SJSA1 (cell line): ENCODE measurements at regions not wholly inside any gene's neighbourhood (a gene's known extent, or its start where the extent isn't known, plus 50 kb on each side); places are given as distances from the start of the nearest gene placed in this dataset.
A peak's percentile ranks its signal among the peaks of the same experiment; 100 is the strongest.

Experiments
- DNase-seq, 2 experiments: peaks; one replicate each; pipeline ENCODE4 v3.0.0-alpha.2; 2015 to 2020; ENCODE audit warnings: low spot score in 2 of 2, low read depth in 1 of 2
- H3K27ac ChIP-seq: fragments of 250-450 bp; sonication (Bioruptor Pico); 2 replicates; pipeline ENCODE4 v1.5.1; 2020; ENCODE audit warnings: mild to moderate bottlenecking, moderate library complexity
- H3K27me3 ChIP-seq: fragments of 250-450 bp; sonication (Bioruptor Pico); replicated peaks from 2 replicates; pipeline ENCODE4 v1.5.1; 2020; ENCODE audit warnings: mild to moderate bottlenecking, moderate library complexity
- H3K36me3 ChIP-seq: fragments of 250-450 bp; sonication (Bioruptor Pico); 2 replicates; pipeline ENCODE4 v1.5.1; 2020; ENCODE audit warnings: mild to moderate bottlenecking
- H3K4me1 ChIP-seq: fragments of 250-450 bp; sonication (Bioruptor Pico); replicated peaks from 2 replicates; pipeline ENCODE4 v1.6.1; 2021; ENCODE audit warnings: mild to moderate bottlenecking
- H3K4me3 ChIP-seq: fragments of 250-450 bp; sonication (Bioruptor Pico); 2 replicates; pipeline ENCODE4 v1.5.1; 2020; ENCODE audit warnings: mild to moderate bottlenecking
- H3K9me3 ChIP-seq: fragments of 250-450 bp; sonication (Bioruptor Pico); replicated peaks from 2 replicates; pipeline ENCODE4 v1.5.1; 2020; ENCODE audit warnings: mild to moderate bottlenecking

- DNase-seq, result no peak
- H3K4me3 ChIP-seq, result no peak overlapping the region
- H3K27me3 ChIP-seq, result no peaks in the 10 kb centered on the region
- H3K36me3 ChIP-seq, result no peaks in the 10 kb centered on the region
- no peaks in the 10 kb centered on the region for H3K4me1 ChIP-seq
- H3K9me3 ChIP-seq, result no peaks in the 10 kb centered on the region
- no peak overlapping the region for H3K27ac ChIP-seq
These were observed 188.2 kb upstream of the LYPLAL1 start for GRCh38 chr1:218985424-218985984.

DNA sequence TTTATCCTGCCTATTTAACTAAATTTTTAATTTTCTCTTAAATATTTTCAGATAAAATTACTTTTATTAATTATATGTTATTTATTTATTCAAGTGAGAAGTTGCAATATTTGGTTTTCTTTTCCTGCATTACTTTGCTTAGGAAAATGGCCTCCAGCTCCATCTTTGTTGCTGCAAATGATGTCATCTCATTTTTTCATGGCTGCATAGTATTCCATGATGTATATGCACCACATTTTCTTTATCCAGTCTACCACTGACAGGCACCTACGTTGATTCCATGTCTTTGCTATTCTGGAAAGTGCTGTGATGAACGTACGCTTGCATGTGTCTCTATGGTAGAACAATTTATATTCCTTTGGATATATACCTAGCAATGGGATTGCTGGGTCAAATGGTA, 186.9 kb upstream of the LYPLAL1 start:
- Histone ChIP-seq H3K27ac (no peak overlapping the region), H3K4me1 (no peaks in the 10 kb centered on the region), H3K27me3 (no peaks in the 10 kb centered on the region), H3K4me3 (no peak overlapping the region), H3K36me3 (no peaks in the 10 kb centered on the region), H3K9me3 (no peaks in the 10 kb centered on the region)
- no peak for DNase-seq

DNA sequence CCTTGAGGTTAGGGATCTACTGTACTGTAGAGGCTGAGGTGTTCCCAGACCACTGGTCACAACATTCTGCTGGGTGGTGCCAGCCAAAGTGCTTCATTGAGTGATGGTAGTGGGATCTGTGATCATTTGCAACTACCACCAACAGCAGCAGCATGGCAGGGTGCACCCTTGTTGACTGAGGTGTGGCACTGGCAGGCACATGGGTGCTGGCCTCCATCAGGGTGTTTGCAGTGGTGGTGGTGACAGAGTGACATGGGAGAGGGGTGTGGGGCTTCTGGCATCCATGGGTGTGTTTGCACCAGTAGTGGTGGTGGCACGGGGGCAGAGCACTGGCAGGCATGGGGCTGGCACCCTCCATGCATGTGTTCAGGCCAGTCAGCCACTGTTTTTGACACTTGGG, 183.7 kb upstream of the LYPLAL1 start:
- no peaks in the 10 kb centered on the region for H3K9me3 ChIP-seq
- no peak for DNase-seq
- H3K4me1 ChIP-seq, result no peaks in the 10 kb centered on the region
- H3K27me3 ChIP-seq, result no peaks in the 10 kb centered on the region
- H3K36me3 ChIP-seq, result no peaks in the 10 kb centered on the region
- no peak overlapping the region for H3K4me3 ChIP-seq
- H3K27ac ChIP-seq, result no peak overlapping the region

DNA sequence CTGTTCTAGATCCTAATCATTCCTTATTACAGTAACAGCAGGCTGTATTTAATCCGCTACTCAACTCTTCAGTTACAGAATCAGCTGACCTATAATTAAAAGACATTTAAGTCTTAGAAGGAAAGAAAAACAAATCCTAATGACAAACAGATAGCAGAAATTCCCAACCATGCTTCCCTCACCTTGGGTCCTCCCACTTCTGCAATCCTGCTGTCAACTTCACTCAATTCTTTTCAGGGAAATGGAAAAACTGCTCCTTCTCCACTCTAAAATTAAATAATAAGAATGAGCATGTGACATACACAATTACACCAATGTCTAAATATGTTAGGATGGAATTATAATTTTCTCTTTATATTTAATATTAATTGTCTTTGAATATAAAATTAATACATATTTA, 182.6 kb upstream of the LYPLAL1 start:
- Histone ChIP-seq H3K27ac (no peak overlapping the region), H3K36me3 (no peaks in the 10 kb centered on the region), H3K4me1 (no peaks in the 10 kb centered on the region), H3K27me3 (no peaks in the 10 kb centered on the region), H3K4me3 (no peak overlapping the region), H3K9me3 (no peaks in the 10 kb centered on the region)
- DNase-seq, result no peak

DNA sequence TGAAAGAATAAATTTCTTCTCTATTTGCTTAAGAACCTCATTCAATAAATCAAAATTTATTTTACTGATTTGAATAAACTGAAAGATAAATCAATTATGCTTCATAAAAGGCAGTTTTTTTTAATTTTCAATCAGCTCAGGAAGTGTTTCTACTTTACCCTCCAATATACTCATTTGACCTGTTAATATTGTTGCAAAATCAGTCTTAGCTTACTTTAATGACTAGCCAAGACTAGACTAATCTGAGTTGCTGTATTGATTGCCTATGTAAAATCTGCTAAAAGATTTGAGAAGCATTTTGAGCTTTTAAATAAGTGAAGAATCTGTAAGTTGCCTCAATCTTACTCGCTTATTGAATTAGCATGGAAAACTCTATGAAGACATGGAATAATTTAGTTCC, 179.1 kb upstream of the LYPLAL1 start:
- Histone ChIP-seq H3K27me3 (no peaks in the 10 kb centered on the region), H3K36me3 (no peaks in the 10 kb centered on the region), H3K4me3 (no peak overlapping the region), H3K4me1 (no peaks in the 10 kb centered on the region), H3K9me3 (no peaks in the 10 kb centered on the region), H3K27ac (no peak overlapping the region)
- DNase-seq, result no peak

- H3K4me1 ChIP-seq, result peaks cover 1% of the 10 kb centered on the region
- no peak overlapping the region for H3K4me3 ChIP-seq
- no peak overlapping the region for H3K27ac ChIP-seq
- no peaks in the 10 kb centered on the region for H3K9me3 ChIP-seq
- no peaks in the 10 kb centered on the region for H3K27me3 ChIP-seq
- H3K36me3 ChIP-seq, result no peaks in the 10 kb centered on the region
- no peak for DNase-seq
These were observed 178.5 kb upstream of the LYPLAL1 start for GRCh38 chr1:218995091-218995665.

- no peaks in the 10 kb centered on the region for H3K36me3 ChIP-seq
- H3K9me3 ChIP-seq, result no peaks in the 10 kb centered on the region
- no peak overlapping the region for H3K4me3 ChIP-seq
- no peak for DNase-seq
- peaks cover 11% of the 10 kb centered on the region for H3K4me1 ChIP-seq
- H3K27ac ChIP-seq, result no peak overlapping the region
- H3K27me3 ChIP-seq, result no peaks in the 10 kb centered on the region
These were observed 177.3 kb upstream of the LYPLAL1 start for GRCh38 chr1:218996362-218996761.

GRCh38 chr1:219000005-219000404, 173.7 kb upstream of the LYPLAL1 start:
- H3K9me3 ChIP-seq, result peaks cover 3% of the 10 kb centered on the region; the same call in 1 of the 2 replicates
- H3K4me3 ChIP-seq, result no peak overlapping the region

GRCh38 chr1:219000631-219001030, 173.0 kb upstream of the LYPLAL1 start:
- H3K36me3 ChIP-seq, result no peaks in the 10 kb centered on the region
- no peaks in the 10 kb centered on the region for H3K27me3 ChIP-seq
- H3K27ac ChIP-seq, result 0 out of 2 replicates have a peak overlapping the region, but pooled peaks have one; percentile 16
- peaks cover 11% of the 10 kb centered on the region for H3K4me1 ChIP-seq
- DNase-seq, result peak in 1 of 2 experiments; percentile 31
- no peak overlapping the region for H3K4me3 ChIP-seq
- H3K9me3 ChIP-seq, result peaks cover 6% of the 10 kb centered on the region; the same call in 1 of the 2 replicates

More at GRCh38 chr1:219000005-219000404, 173.7 kb upstream of the LYPLAL1 start:
- no peaks in the 10 kb centered on the region for H3K27me3 ChIP-seq
- no peak for DNase-seq
- no peaks in the 10 kb centered on the region for H3K36me3 ChIP-seq
- 0 out of 2 replicates have a peak overlapping the region, but pooled peaks have one; percentile 16 for H3K27ac ChIP-seq
- peaks cover 11% of the 10 kb centered on the region for H3K4me1 ChIP-seq

DNA sequence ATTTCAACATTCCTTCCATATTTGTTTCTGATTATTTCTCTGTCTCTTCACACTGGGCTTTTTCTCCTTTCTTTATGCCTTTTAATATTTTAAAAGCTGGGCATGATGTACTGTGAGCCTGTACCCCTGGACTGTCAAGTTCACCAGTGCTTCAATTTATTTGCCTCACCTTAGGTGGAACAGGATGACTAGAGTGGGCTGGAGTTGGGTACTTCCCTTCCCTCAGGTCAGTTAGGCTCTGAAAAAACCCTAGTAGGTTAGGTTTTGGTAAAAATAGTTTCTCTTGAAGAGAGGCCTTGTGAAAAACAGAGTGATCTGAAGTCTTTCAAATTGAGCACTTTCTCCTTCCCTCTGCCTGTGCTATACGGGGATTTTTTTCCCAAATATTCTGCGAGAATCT, 163.0 kb upstream of the LYPLAL1 start:
- Histone ChIP-seq H3K4me1 (no peaks in the 10 kb centered on the region), H3K4me3 (no peak overlapping the region), H3K36me3 (no peaks in the 10 kb centered on the region), H3K27me3 (no peaks in the 10 kb centered on the region), H3K9me3 (no peaks in the 10 kb centered on the region), H3K27ac (no peak overlapping the region)
- no peak for DNase-seq

GRCh38 chr1:219020386-219020785, 153.3 kb upstream of the LYPLAL1 start:
- Histone ChIP-seq H3K4me1 (no peaks in the 10 kb centered on the region), H3K27me3 (no peaks in the 10 kb centered on the region), H3K27ac (no peak overlapping the region), H3K4me3 (no peak overlapping the region), H3K36me3 (no peaks in the 10 kb centered on the region), H3K9me3 (no peaks in the 10 kb centered on the region)
- DNase-seq, result no peak

- no peaks in the 10 kb centered on the region for H3K36me3 ChIP-seq
- no peaks in the 10 kb centered on the region for H3K4me1 ChIP-seq
- H3K4me3 ChIP-seq, result no peak overlapping the region
- no peak overlapping the region for H3K27ac ChIP-seq
- DNase-seq, result no peak
- H3K9me3 ChIP-seq, result no peaks in the 10 kb centered on the region
- no peaks in the 10 kb centered on the region for H3K27me3 ChIP-seq
These were observed 152.8 kb upstream of the LYPLAL1 start for GRCh38 chr1:219020846-219021245.

- H3K27me3 ChIP-seq, result no peaks in the 10 kb centered on the region
- DNase-seq, result no peak
These were observed 146.5 kb upstream of the LYPLAL1 start for GRCh38 chr1:219027146-219027673.

GRCh38 chr1:219031809-219032208, 141.9 kb upstream of the LYPLAL1 start:
- DNase-seq, result peak in 1 of 2 experiments; percentile 4
- Histone ChIP-seq H3K9me3 (no peaks in the 10 kb centered on the region), H3K27me3 (no peaks in the 10 kb centered on the region), H3K27ac (no peak overlapping the region), H3K36me3 (no peaks in the 10 kb centered on the region), H3K4me3 (no peak overlapping the region), H3K4me1 (0 out of 2 replicates have a peak, but pooled peaks cover 4% of the 10 kb centered on the region)

More at GRCh38 chr1:219027146-219027673, 146.5 kb upstream of the LYPLAL1 start:
- Histone ChIP-seq H3K4me3 (no peak overlapping the region), H3K36me3 (no peaks in the 10 kb centered on the region), H3K27ac (no peak overlapping the region), H3K4me1 (0 out of 2 replicates have a peak, but pooled peaks cover 4% of the 10 kb centered on the region), H3K9me3 (no peaks in the 10 kb centered on the region)
